Sigmoid colon (tissue), 6 donors: ENCODE measurements at regions not wholly inside any gene's neighbourhood (a gene's known extent, or its start where the extent isn't known, plus 50 kb on each side); places are given as distances from the start of the nearest gene placed in this dataset.
"Not testable (repeated sequence)": the region's sequence is repeated elsewhere in the genome, so short reads cannot be mapped to it uniquely, and the experiment has no call there.

Source experiments
- DNase-seq: peaks from one replicate; pipeline ENCODE4 v3.0.0-alpha.2; 2019
- H3K27ac ChIP-seq, 4 donors: fragments of 200-600 bp; sonication (generic); one replicate each; pipeline ENCODE4 v1.5.1; 2016 to 2019; ENCODE audit warnings: mild to moderate bottlenecking in 1 of 4
- H3K27me3 ChIP-seq, 3 donors: fragments of 200-600 bp; sonication (generic); one replicate each; pipeline ENCODE4 v1.5.1; 2019; ENCODE audit warnings: mild to moderate bottlenecking in 1 of 3
- H3K36me3 ChIP-seq, 4 donors: fragments of 200-600 bp; sonication (generic); one replicate each; pipeline ENCODE4 v1.5.1; 2016 to 2019
- H3K4me1 ChIP-seq, 4 donors: fragments of 200-600 bp; sonication (generic); one replicate each; pipeline ENCODE4 v1.5.1; 2017 to 2019
- H3K4me3 ChIP-seq, 4 donors: fragments of 200-600 bp; sonication (generic); one replicate each; pipeline ENCODE4 v1.5.1; 2017 to 2019; ENCODE audit warnings: mild to moderate bottlenecking in 2 of 4, moderate library complexity in 1 of 4
- H3K9me3 ChIP-seq, 4 donors: fragments of 200-600 bp in 3 of 4; sonication (generic) in 3 of 4; one replicate each; pipeline versions ENCODE4 v1.5.1 to v1.6.1; 2013 to 2019
- CTCF ChIP-seq, 4 experiments: fragments of 450-650 bp in 3 of 4; fragments of 200-600 bp in 1 of 4; IDR thresholded peaks; one replicate each; pipeline ENCODE4 v1.5.1; 2016 to 2019; ENCODE audit warnings: antibody characterized with exemption in 4 of 4, mild to moderate bottlenecking in 3 of 4, moderate library complexity in 2 of 4
- EP300 ChIP-seq, 4 donors: sonication (generic); formaldehyde crosslinking; IDR thresholded peaks; one replicate each; pipeline ENCODE4 v1.6.1; 2017; ENCODE audit warnings: antibody characterized with exemption in 4 of 4
- POLR2A ChIP-seq, 2 donors: fragments of 450-650 bp; IDR thresholded peaks; one replicate each; pipeline ENCODE4 v1.6.1; 2016; ENCODE audit warnings: antibody characterized with exemption in 2 of 2, mild to moderate bottlenecking in 2 of 2, moderate library complexity in 2 of 2
- POLR2AphosphoS5 ChIP-seq, 4 donors: sonication (generic); formaldehyde crosslinking; IDR thresholded peaks; one replicate each; pipeline ENCODE4 v1.6.1; 2017; ENCODE audit warnings: antibody characterized with exemption in 4 of 4
- WGBS, 2 donors: extraction: QIAGEN DNeasy Blood & Tissue Kit; methylation state at CpG; one replicate each; pipeline ENCODE4 v1.1.7; 2013; 5-methylcytosine and 5-hydroxymethylcytosine counted together
- intact Hi-C: fragments of 100-400 bp; cut with DNase I; formaldehyde crosslinking; loops from one replicate; pipeline ENCODE4 v1.15.1; 2023
- donor health status: healthy with polysubstance abuse.
- donor health status: healthy.

- DNase-seq = no peak
- H3K27ac ChIP-seq = no peak overlapping the region
- no peaks in the 10 kb centered on the region for H3K9me3 ChIP-seq
- H3K36me3 ChIP-seq = no peaks in the 10 kb centered on the region
- H3K4me3 ChIP-seq = no peak overlapping the region
- TF ChIP-seq EP300 (IDR thresholded peaks at IDR 0.05) = no peak
- no peak for TF ChIP-seq POLR2AphosphoS5 (IDR thresholded peaks at IDR 0.05)
- no peak for TF ChIP-seq CTCF (IDR thresholded peaks at IDR 0.05)
- no peak for TF ChIP-seq POLR2A (IDR thresholded peaks at IDR 0.05)
- H3K4me1 ChIP-seq = peaks cover 0 to 13% (median 12%) of the 10 kb centered on the region in 4 donors
- intact Hi-C loops = no loop called here
- H3K27me3 ChIP-seq = no peaks in the 10 kb centered on the region
- WGBS, 2 donors = 52 to 74% methylated on average over 7 of the region's 7 CpGs
These were observed 177.1 kb upstream of the SULF2 start for GRCh38 chr20:47962286-47962963.

- Histone ChIP-seq H3K9me3 (no peaks in the 10 kb centered on the region), H3K36me3 (no peaks in the 10 kb centered on the region), H3K27ac (no peak overlapping the region), H3K27me3 (no peaks in the 10 kb centered on the region), H3K4me1 (peaks cover 0 to 14% (median 12%) of the 10 kb centered on the region in 4 donors), H3K4me3 (no peak overlapping the region)
- WGBS, 2 donors = 74 to 79% methylated on average over 7 of the region's 7 CpGs
- intact Hi-C loops = no loop called here
- peak; percentile 48 for DNase-seq
- TF ChIP-seq EP300 (IDR thresholded peaks at IDR 0.05) (no peak), POLR2AphosphoS5 (IDR thresholded peaks at IDR 0.05) (no peak), CTCF (IDR thresholded peaks at IDR 0.05) (no peak), POLR2A (IDR thresholded peaks at IDR 0.05) (no peak)
These were observed 175.7 kb upstream of the SULF2 start for GRCh38 chr20:47960769-47961541.

GRCh38 chr20:47960277-47960676 lies 175.0 kb upstream of the SULF2 start:
- no peaks in the 10 kb centered on the region for H3K36me3 ChIP-seq
- WGBS, 2 donors = 58 to 80% methylated on average over 8 of the region's 8 CpGs
- H3K27ac ChIP-seq = no peak overlapping the region
- no peak for DNase-seq
- no peaks in the 10 kb centered on the region for H3K27me3 ChIP-seq
- H3K4me3 ChIP-seq = no peak overlapping the region
- peaks cover 0 to 14% (median 12%) of the 10 kb centered on the region in 4 donors for H3K4me1 ChIP-seq
- intact Hi-C loops = no loop called here
- TF ChIP-seq POLR2A (IDR thresholded peaks at IDR 0.05) (no peak), EP300 (IDR thresholded peaks at IDR 0.05) (no peak), POLR2AphosphoS5 (IDR thresholded peaks at IDR 0.05) (no peak), CTCF (IDR thresholded peaks at IDR 0.05) (no peak)
- no peaks in the 10 kb centered on the region for H3K9me3 ChIP-seq

- peak in 3 of 4 donors; percentile 6 to 46 (median 34) for TF ChIP-seq POLR2AphosphoS5 (IDR thresholded peaks at IDR 0.05)
- intact Hi-C loops = not testable (repeated sequence)
These were observed 172.9 kb upstream of the SULF2 start for GRCh38 chr20:47957989-47958801.

GRCh38 chr20:47957135-47957534 lies 171.9 kb upstream of the SULF2 start:
- H3K36me3 ChIP-seq = no peaks in the 10 kb centered on the region
- no peak for TF ChIP-seq POLR2AphosphoS5 (IDR thresholded peaks at IDR 0.05)
- TF ChIP-seq POLR2A (IDR thresholded peaks at IDR 0.05) = no peak
- no peak for TF ChIP-seq EP300 (IDR thresholded peaks at IDR 0.05)
- TF ChIP-seq CTCF (IDR thresholded peaks at IDR 0.05) = no peak
- 86 to 93% methylated on average over 11 of the region's 11 CpGs for WGBS, 2 donors
- no peaks in the 10 kb centered on the region for H3K27me3 ChIP-seq
- H3K27ac ChIP-seq = no peak overlapping the region
- no peak overlapping the region for H3K4me3 ChIP-seq
- intact Hi-C loops = no loop called here
- peak; percentile 45 for DNase-seq
- no peaks in the 10 kb centered on the region for H3K9me3 ChIP-seq
- H3K4me1 ChIP-seq = peaks cover 0 to 14% (median 12%) of the 10 kb centered on the region in 4 donors

More at GRCh38 chr20:47957989-47958801, 172.9 kb upstream of the SULF2 start:
- peak overlapping the region in 1 of 4 donors; percentile 44 for H3K27ac ChIP-seq
- WGBS, 2 donors = 78 to 83% methylated on average over 16 of the region's 16 CpGs
- H3K9me3 ChIP-seq, H3K4me3 ChIP-seq, H3K36me3 ChIP-seq, H3K27me3 ChIP-seq: not testable (repeated sequence)
- DNase-seq = peak; percentile 65
- peaks cover 0 to 14% (median 12%) of the 10 kb centered on the region in 4 donors for H3K4me1 ChIP-seq
